H1 (cell line): ENCODE measurements at regions not wholly inside any gene's neighbourhood (a gene's known extent, or its start where the extent isn't known, plus 50 kb on each side); places are given as distances from the start of the nearest gene placed in this dataset.
"Not testable (repeated sequence)": the region's sequence is repeated elsewhere in the genome, so short reads cannot be mapped to it uniquely, and the experiment has no call there.

Source experiments
- CTCF ChIA-PET: fragments of 300-600 bp; sonication (Branson Sonifier 250); formaldehyde crosslinking; loops from one replicate; lab custom pipeline; 2021; ENCODE audit not compliant: partially characterized antibody; lab: Charles Lee
- POLR2A ChIA-PET: fragments of 300-600 bp; sonication (Branson Sonifier 250); formaldehyde crosslinking; loops from one replicate; lab custom pipeline; 2021; ENCODE audit warnings: inconsistent platforms; ENCODE audit not compliant: partially characterized antibody; lab: Charles Lee
- DNase-seq, 2 experiments: peaks; one replicate each; pipeline versions ENCODE4 v3.0.0 to v3.0.0-alpha.2; 2010 to 2022; ENCODE audit warnings: low spot score in 2 of 2, low read depth in 1 of 2, mixed read lengths in 1 of 2
- FAIRE-seq: peaks from 2 replicates; lab custom pipeline; 2011; peaks lifted over from hg19 to GRCh38; lab: Jason Lieb, UNC
- H2AFZ ChIP-seq: 2 replicates; pipeline ENCODE4 v1.8.1; 2012; ENCODE audit warnings: low read length, inconsistent platforms
- H2AK5ac ChIP-seq: 2 replicates; pipeline ENCODE4 v1.6.1; 2013; ENCODE audit warnings: low read depth, low read length
- H2BK120ac ChIP-seq: replicated peaks from 2 replicates; pipeline ENCODE3; 2013; ENCODE audit warnings: low read depth, low read length, inconsistent platforms
- H2BK12ac ChIP-seq: 2 replicates; pipeline ENCODE4 v1.6.1; 2013; ENCODE audit warnings: low read depth, low read length
- H2BK15ac ChIP-seq: 2 replicates; pipeline ENCODE4 v1.6.1; 2013; ENCODE audit warnings: low read length
- H2BK20ac ChIP-seq: 2 replicates; pipeline ENCODE4 v1.6.1; 2013; ENCODE audit warnings: low read length
- H2BK5ac ChIP-seq: 2 replicates; pipeline ENCODE4 v1.6.1; 2013; ENCODE audit warnings: low read depth, low read length
- H3K14ac ChIP-seq: 2 replicates; pipeline ENCODE4 v1.6.1; 2013; ENCODE audit warnings: inconsistent platforms; ENCODE audit not compliant: insufficient read length
- H3K18ac ChIP-seq: 2 replicates; pipeline ENCODE4 v1.6.1; 2013; ENCODE audit warnings: low read length; ENCODE audit errors: extremely low read depth
- H3K23ac ChIP-seq: 2 replicates; pipeline ENCODE4 v1.6.1; 2013; ENCODE audit warnings: inconsistent platforms; ENCODE audit not compliant: insufficient read length
- H3K23me2 ChIP-seq: 2 replicates; pipeline ENCODE4 v1.6.1; 2013; ENCODE audit warnings: low read depth, low read length
- H3K27ac ChIP-seq: 2 replicates; pipeline ENCODE4 v1.6.1; 2011; ENCODE audit warnings: low read depth, low read length, inconsistent platforms
- H3K27me3 ChIP-seq, 4 experiments: replicated peaks in 1 of 4; 1 replicate in 1 of 4; 2 replicates in 3 of 4; pipeline versions ENCODE4 v1.6.1 to v1.8.1; 2011 to 2013; ENCODE audit warnings: low read length in 3 of 4, mild to moderate bottlenecking in 3 of 4, inconsistent platforms in 2 of 4, mixed read lengths in 2 of 4, moderate library complexity in 1 of 4; ENCODE audit not compliant: control insufficient read depth in 3 of 4, insufficient read depth in 3 of 4; ENCODE audit errors: extremely low read depth in 1 of 4
- H3K36me3 ChIP-seq, 4 experiments: 2 replicates each; pipeline versions ENCODE4 v1.6.1 to v1.8.1; 2011 to 2013; ENCODE audit warnings: mild to moderate bottlenecking in 4 of 4, low read length in 3 of 4, moderate library complexity in 2 of 4, control low read depth in 1 of 4, inconsistent platforms in 1 of 4; ENCODE audit not compliant: insufficient read depth in 4 of 4, control insufficient read depth in 2 of 4
- H3K4ac ChIP-seq: replicated peaks from 2 replicates; pipeline ENCODE3; 2013; ENCODE audit warnings: low read length, low read depth, mixed read lengths, inconsistent platforms; ENCODE audit not compliant: insufficient read length
- H3K4me1 ChIP-seq, 4 experiments: replicated peaks in 1 of 4; 1 replicate in 1 of 4; 2 replicates in 3 of 4; pipeline versions ENCODE4 v1.6.1 to v1.8.1; 2011 to 2013; ENCODE audit warnings: low read length in 3 of 4, inconsistent platforms in 2 of 4, mixed read lengths in 1 of 4; ENCODE audit not compliant: insufficient read depth in 4 of 4, control insufficient read depth in 3 of 4
- H3K4me2 ChIP-seq, 2 experiments: 2 replicates each; pipeline versions ENCODE4 v1.6.1 to v1.8.1; 2011 to 2013; ENCODE audit warnings: low read depth in 2 of 2, low read length in 2 of 2, control low read depth in 1 of 2, inconsistent platforms in 1 of 2, mild to moderate bottlenecking in 1 of 2; ENCODE audit not compliant: insufficient read depth in 1 of 2
- H3K4me3 ChIP-seq, 4 experiments: fragments of 200-600, 300-600 bp in 1 of 4; sonication (generic), shearing (Covaris generic), sonication (Bioruptor Twin) in 1 of 4; 2 replicates each; pipeline versions ENCODE4 v1.5.1 to v1.8.1; 2011 to 2016; ENCODE audit warnings: low read length in 4 of 4, low read depth in 3 of 4, control low read depth in 2 of 4, inconsistent platforms in 2 of 4, mild to moderate bottlenecking in 2 of 4, mixed read lengths in 1 of 4, moderate library complexity in 1 of 4; ENCODE audit not compliant: insufficient read depth in 2 of 4; ENCODE audit errors: extremely low read depth in 1 of 4
- H3K56ac ChIP-seq: replicated peaks from 2 replicates; pipeline ENCODE3; 2013; ENCODE audit warnings: low read depth, mild to moderate bottlenecking, mixed read lengths, low read length, inconsistent platforms; ENCODE audit not compliant: insufficient read length
- H3K79me1 ChIP-seq: 2 replicates; pipeline ENCODE4 v1.6.1; 2013; ENCODE audit warnings: low read depth, low read length, control low read depth
- H3K79me2 ChIP-seq, 2 experiments: 2 replicates each; pipeline versions ENCODE4 v1.6.1 to v1.8.1; 2012 to 2013; ENCODE audit warnings: low read length in 2 of 2, mild to moderate bottlenecking in 2 of 2, inconsistent platforms in 1 of 2; ENCODE audit not compliant: insufficient read depth in 2 of 2, control insufficient read depth in 1 of 2
- H3K9ac ChIP-seq, 4 experiments: replicated peaks in 1 of 4; 1 replicate in 1 of 4; 2 replicates in 3 of 4; pipeline versions ENCODE4 v1.6.1 to v1.8.1; 2011 to 2013; ENCODE audit warnings: low read depth in 3 of 4, low read length in 3 of 4, control low read depth in 2 of 4, mild to moderate bottlenecking in 2 of 4, moderate library complexity in 2 of 4, inconsistent platforms in 1 of 4; ENCODE audit errors: extremely low read depth in 1 of 4
- H3K9me3 ChIP-seq, 2 experiments: 2 replicates each; pipeline versions ENCODE4 v1.6.1 to v1.8.1; 2012 to 2013; ENCODE audit warnings: mild to moderate bottlenecking in 2 of 2, moderate library complexity in 2 of 2, control low read depth in 1 of 2, inconsistent platforms in 1 of 2, low read depth in 1 of 2, low read length in 1 of 2, mixed read lengths in 1 of 2; ENCODE audit not compliant: insufficient read depth in 2 of 2
- H4K20me1 ChIP-seq, 2 experiments: replicated peaks in 1 of 2; 2 replicates each; pipeline versions ENCODE3 to v1.8.1; 2011 to 2013; ENCODE audit warnings: inconsistent platforms in 2 of 2, low read length in 2 of 2, mild to moderate bottlenecking in 1 of 2; ENCODE audit not compliant: insufficient read depth in 2 of 2, control insufficient read depth in 1 of 2
- H4K5ac ChIP-seq: 2 replicates; pipeline ENCODE4 v1.6.1; 2013; ENCODE audit warnings: low read length, low read depth, mixed read lengths, inconsistent platforms; ENCODE audit not compliant: insufficient read length
- H4K8ac ChIP-seq: 2 replicates; pipeline ENCODE4 v1.8.0; 2013; ENCODE audit warnings: mild to moderate bottlenecking, moderate library complexity, low read length, inconsistent platforms; ENCODE audit not compliant: insufficient read depth; ENCODE audit errors: extremely low read depth
- H4K91ac ChIP-seq: replicated peaks from 2 replicates; pipeline ENCODE3; 2013; ENCODE audit warnings: low read length, mixed read lengths, inconsistent platforms; ENCODE audit not compliant: insufficient read length
- MAX ChIP-seq: IDR thresholded peaks from 2 replicates; pipeline ENCODE4 v1.6.1; 2012; ENCODE audit warnings: inconsistent platforms
- NRF1 ChIP-seq: IDR thresholded peaks from 2 replicates; pipeline ENCODE4 v1.6.1; 2011; ENCODE audit warnings: mild to moderate bottlenecking, low read depth, low read length, improper control_type of control experiment
- POLR2AphosphoS5 ChIP-seq: IDR thresholded peaks from 2 replicates; pipeline ENCODE4 v1.6.1; 2011; ENCODE audit warnings: low read depth, low read length
- RBBP5 ChIP-seq: IDR thresholded peaks from 2 replicates; pipeline ENCODE4 v1.7.1; 2012; ENCODE audit warnings: low read depth, mild to moderate bottlenecking, inconsistent platforms, low read length, moderate library complexity, borderline replicate concordance
- SIN3A ChIP-seq, 2 experiments: IDR thresholded peaks in 1 of 2; conservative IDR thresholded peaks in 1 of 2; 2 replicates each; pipeline ENCODE4 v1.6.1; 2011 to 2012; ENCODE audit warnings: low read length in 2 of 2, improper control_type of control experiment in 1 of 2, low read depth in 1 of 2, mild to moderate bottlenecking in 1 of 2
- SP2 ChIP-seq: IDR thresholded peaks from 2 replicates; pipeline ENCODE4 v1.6.1; 2012; ENCODE audit warnings: mild to moderate bottlenecking, low read length, inconsistent platforms
- SP4 ChIP-seq: IDR thresholded peaks from 2 replicates; pipeline ENCODE4 v1.6.1; 2012; ENCODE audit warnings: low read length, inconsistent platforms
- USF2 ChIP-seq: IDR thresholded peaks from 2 replicates; pipeline ENCODE4 v1.6.1; 2011; ENCODE audit warnings: low read length, improper control_type of control experiment
- ZNF274 ChIP-seq: IDR thresholded peaks from 2 replicates; pipeline ENCODE4 v1.7.0; 2012; ENCODE audit warnings: low read length, borderline replicate concordance; ENCODE audit errors: extremely low read depth
- WGBS, 2 experiments: shearing (Covaris generic) in 1 of 2; methylation state at CpG; one replicate each; pipeline versions ENCODE4 v1.1.6 to v1.1.7; 2013 to 2015; ENCODE audit warnings: low lambda C conversion rate in 2 of 2, mixed read lengths in 2 of 2, inconsistent platforms in 1 of 2, low coverage in 1 of 2, missing lambda C conversion rate in 1 of 2; ENCODE audit not compliant: insufficient replicate concordance in 2 of 2, insufficient coverage in 1 of 2, insufficient read length in 1 of 2; ENCODE audit errors: extremely low coverage in 1 of 2, missing lambda C conversion rate in 1 of 2; 5-methylcytosine and 5-hydroxymethylcytosine counted together
- TF ChIP-seq, protein P1 (sequence below): IDR thresholded peaks from 2 replicates; pipeline ENCODE4 v1.6.1; 2012; ENCODE audit warnings: low read length, inconsistent platforms

DNA sequence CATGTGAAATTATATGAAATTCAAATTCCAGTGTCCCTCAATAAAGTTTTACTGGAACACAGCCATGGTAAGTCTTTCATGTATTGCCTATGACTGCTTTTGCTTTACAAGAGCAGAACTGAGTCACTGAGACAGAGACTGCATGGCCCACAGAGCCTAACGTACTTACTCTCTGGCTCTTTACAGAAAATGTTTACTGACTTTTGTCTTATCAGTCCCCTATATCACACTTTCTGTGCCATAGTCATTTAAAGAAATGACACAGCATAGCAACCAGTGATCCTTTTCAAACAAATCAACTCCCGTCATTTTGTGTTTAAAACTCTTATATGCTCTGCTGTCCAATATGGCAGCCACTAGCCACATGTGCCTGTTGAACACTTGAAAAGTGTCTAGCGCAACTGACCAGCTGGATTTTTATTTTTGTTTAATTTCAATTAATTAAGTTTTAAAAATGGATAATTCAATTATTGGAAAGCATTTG, 129.7 kb upstream of the CDIN1 start (continued):
- TF ChIP-seq, protein P1, sequence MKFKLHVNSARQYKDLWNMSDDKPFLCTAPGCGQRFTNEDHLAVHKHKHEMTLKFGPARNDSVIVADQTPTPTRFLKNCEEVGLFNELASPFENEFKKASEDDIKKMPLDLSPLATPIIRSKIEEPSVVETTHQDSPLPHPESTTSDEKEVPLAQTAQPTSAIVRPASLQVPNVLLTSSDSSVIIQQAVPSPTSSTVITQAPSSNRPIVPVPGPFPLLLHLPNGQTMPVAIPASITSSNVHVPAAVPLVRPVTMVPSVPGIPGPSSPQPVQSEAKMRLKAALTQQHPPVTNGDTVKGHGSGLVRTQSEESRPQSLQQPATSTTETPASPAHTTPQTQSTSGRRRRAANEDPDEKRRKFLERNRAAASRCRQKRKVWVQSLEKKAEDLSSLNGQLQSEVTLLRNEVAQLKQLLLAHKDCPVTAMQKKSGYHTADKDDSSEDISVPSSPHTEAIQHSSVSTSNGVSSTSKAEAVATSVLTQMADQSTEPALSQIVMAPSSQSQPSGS: no peak
- no peak for TF ChIP-seq RBBP5
- no peak for TF ChIP-seq USF2
- no peak for TF ChIP-seq SIN3A (conservative IDR thresholded peaks at IDR 0.05 in 1 of 2, IDR thresholded peaks at IDR 0.05 in 1 of 2; ENCODE audit: low read depth in 1 of 2, low read length in 2 of 2)
- no peak for TF ChIP-seq ZNF274
- no peak for TF ChIP-seq MAX
- no peak for TF ChIP-seq SP2
- no peak for TF ChIP-seq SP4
- TF ChIP-seq NRF1: no peak
- TF ChIP-seq POLR2AphosphoS5: no peak

DNA sequence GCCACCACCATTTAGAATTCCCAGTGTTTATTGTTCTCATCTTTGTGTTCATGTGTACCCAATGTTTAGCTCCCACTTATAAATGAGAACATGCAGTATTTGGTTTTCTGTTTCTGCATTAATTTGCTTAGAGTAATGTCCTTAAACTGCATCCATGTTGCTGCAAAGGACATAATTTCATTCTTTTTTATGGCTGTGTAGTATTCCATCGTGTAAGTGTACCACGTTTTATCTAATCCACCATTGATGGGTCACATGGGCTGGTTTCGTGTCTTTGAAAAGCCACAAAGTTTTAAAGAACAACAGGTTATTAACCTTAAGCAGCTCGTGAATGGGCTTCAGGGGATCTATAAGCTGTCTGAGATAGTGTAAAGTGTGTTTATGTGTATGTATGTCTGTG, 125.2 kb upstream of the CDIN1 start:
- H2AK5ac ChIP-seq, H3K9ac ChIP-seq, H3K23ac ChIP-seq, H3K4ac ChIP-seq, H3K4me3 ChIP-seq, H2BK120ac ChIP-seq, H4K5ac ChIP-seq, H4K8ac ChIP-seq, H2BK15ac ChIP-seq, H3K27ac ChIP-seq, H3K36me3 ChIP-seq, H2BK5ac ChIP-seq, H3K4me2 ChIP-seq, H3K79me2 ChIP-seq, H3K14ac ChIP-seq, H3K23me2 ChIP-seq, H2BK12ac ChIP-seq, FAIRE-seq, DNase-seq, H4K91ac ChIP-seq, H3K79me1 ChIP-seq, H3K27me3 ChIP-seq, H2AFZ ChIP-seq, CTCF ChIA-PET, H2BK20ac ChIP-seq, H3K18ac ChIP-seq, POLR2A ChIA-PET, H3K56ac ChIP-seq, H3K9me3 ChIP-seq, H4K20me1 ChIP-seq, H3K4me1 ChIP-seq: not testable (repeated sequence)
- WGBS, 2 experiments: 91% methylated on average over 4 of the region's 4 CpGs; no CpG with 5 or more reads in 1 of the 2 experiments
